Fibroblast of villous mesenchyme (primary cell): ENCODE measurements at regions not wholly inside any gene's neighbourhood (a gene's known extent, or its start where the extent isn't known, plus 50 kb on each side); places are given as distances from the start of the nearest gene placed in this dataset.

Experiments
- DNase-seq: peaks from one replicate; pipeline ENCODE4 v3.0.0-alpha.2; 2010; ENCODE audit warnings: low read depth
- H3K4me3 ChIP-seq: 2 replicates; pipeline ENCODE4 v1.5.1; 2011; ENCODE audit warnings: low read depth, mild to moderate bottlenecking, low read length
- TF ChIP-seq, protein P1 (sequence below): IDR thresholded peaks from 2 replicates; pipeline ENCODE4 v1.5.1; 2012; ENCODE audit warnings: low read depth, mild to moderate bottlenecking, low read length; ENCODE audit not compliant: insufficient read depth

DNA sequence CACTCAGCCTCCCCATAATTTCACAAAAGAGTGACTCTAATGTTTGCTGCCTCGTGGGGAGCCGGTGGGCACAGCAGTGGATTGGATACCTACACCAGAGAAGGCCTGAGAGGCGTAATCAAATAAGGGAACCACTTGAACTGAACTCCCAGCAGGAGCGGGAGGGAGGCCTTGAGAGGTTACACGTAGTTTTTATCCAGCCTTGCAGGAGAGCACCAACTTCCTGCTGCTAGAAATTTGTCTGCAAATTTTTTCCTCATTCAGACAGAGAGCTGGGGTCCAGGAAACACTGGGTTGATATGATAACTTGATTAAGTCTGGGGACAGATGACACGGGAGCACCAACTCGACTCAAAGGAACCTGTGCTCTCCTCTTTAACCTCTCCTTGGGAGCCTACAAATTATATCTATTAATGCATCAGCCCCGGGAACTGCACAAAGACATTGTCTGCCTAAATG, 69.8 kb downstream of the HES1 start:
- TF ChIP-seq, protein P1, sequence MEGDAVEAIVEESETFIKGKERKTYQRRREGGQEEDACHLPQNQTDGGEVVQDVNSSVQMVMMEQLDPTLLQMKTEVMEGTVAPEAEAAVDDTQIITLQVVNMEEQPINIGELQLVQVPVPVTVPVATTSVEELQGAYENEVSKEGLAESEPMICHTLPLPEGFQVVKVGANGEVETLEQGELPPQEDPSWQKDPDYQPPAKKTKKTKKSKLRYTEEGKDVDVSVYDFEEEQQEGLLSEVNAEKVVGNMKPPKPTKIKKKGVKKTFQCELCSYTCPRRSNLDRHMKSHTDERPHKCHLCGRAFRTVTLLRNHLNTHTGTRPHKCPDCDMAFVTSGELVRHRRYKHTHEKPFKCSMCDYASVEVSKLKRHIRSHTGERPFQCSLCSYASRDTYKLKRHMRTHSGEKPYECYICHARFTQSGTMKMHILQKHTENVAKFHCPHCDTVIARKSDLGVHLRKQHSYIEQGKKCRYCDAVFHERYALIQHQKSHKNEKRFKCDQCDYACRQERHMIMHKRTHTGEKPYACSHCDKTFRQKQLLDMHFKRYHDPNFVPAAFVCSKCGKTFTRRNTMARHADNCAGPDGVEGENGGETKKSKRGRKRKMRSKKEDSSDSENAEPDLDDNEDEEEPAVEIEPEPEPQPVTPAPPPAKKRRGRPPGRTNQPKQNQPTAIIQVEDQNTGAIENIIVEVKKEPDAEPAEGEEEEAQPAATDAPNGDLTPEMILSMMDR: no peak
- H3K4me3 ChIP-seq: no peak overlapping the region
- DNase-seq: no peak

DNA sequence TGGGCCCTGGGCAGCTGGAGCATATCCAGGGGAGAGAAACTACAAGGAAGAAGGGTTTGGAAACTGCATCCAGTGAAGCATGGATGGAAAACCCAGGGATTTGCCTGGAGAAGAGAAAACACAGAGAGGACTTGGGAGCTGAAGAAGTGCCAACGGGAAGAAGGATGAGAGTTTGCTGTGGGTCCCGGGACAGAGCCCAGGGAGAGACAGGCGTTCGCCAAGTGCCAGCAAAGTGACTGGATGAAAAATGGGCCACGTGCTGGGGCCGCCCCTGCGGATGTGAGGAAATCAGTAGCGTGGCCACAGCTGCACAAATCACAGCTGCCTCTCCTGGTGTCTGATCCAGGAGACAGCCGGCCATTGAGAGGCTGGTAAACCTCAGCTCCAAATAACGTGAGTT, 70.4 kb downstream of the HES1 start:
- no peak overlapping the region for H3K4me3 ChIP-seq
- TF ChIP-seq, protein P1: no peak
- DNase-seq: peak; percentile 6

DNA sequence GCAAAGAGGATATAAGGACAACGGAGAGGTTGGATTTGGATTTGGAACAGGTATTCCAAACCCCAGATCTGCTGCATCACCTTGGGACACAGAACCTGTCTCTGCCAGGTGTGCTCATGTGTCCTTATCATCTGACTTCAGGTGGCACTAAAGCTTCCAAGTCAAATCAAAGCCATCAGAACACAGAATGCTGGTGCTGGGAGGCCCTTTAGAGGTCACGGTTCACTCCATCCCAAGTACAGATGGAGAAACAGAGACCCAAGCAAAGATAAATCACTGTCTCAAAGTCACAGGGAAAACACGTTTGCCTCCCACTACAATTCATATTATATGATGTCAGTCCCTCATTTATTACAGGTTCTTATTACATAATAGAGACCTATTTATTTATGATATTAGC, 72.8 kb downstream of the HES1 start:
- no peak for DNase-seq
- no peak overlapping the region for H3K4me3 ChIP-seq
- TF ChIP-seq, protein P1: no peak

DNA sequence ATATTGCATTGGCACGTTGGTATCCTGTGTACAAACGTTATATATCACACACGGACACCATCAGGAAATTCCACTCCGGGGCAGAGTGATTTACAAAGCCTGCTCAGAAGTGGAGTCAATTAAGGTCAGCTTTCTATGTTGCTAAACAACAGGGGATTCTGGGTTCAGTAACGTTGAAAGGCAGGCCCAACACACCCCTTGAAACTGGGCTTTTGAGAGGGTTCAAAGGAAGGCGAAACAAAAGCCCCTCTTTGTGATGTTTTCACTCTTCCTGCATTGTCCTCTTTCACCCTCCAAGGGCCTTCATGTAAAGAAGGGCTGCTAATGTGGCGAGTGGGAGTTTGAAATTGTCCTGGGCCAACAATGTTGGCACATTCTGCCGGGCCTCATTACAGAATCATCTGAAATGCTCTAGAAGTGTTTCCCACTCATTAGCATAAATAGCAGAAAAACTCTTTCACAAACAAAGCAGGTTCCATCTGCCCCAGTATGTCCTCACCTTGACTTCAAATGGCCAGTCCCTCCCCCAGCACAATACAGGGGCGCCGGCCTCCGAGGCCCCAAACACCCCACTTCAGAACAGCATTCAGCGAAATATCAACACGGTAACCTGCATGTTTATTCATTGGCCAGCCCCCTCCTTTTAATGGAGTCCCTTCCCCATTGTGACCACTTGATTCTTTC, 76.4 kb downstream of the HES1 start:
- TF ChIP-seq, protein P1: no peak
- DNase-seq: no peak
- H3K4me3 ChIP-seq: no peak overlapping the region

DNA sequence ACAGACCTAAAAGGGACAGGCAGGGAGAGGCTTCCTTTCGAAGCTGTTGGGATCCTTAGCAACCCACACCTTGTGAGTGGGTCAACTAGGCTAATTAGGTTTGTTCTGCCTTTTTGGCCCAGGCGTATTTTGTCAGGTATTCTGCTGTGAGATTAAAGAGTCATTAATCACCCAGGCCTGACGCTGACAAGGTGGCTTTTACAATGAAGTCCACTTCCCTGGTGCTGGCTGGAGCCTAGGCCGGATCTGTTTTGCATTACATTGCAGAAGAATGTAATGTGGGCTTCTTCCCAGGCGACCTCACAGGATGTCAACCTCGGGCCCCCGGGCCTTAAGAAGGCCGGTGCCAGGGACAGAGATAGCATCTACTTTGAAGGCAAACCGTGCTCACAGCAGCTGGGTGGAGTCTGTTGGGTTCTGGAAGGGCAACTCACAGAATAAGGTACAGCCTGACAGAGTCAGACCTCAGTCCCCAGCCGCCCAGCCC, 76.9 kb downstream of the HES1 start:
- TF ChIP-seq, protein P1: no peak
- DNase-seq: no peak
- no peak overlapping the region for H3K4me3 ChIP-seq

DNA sequence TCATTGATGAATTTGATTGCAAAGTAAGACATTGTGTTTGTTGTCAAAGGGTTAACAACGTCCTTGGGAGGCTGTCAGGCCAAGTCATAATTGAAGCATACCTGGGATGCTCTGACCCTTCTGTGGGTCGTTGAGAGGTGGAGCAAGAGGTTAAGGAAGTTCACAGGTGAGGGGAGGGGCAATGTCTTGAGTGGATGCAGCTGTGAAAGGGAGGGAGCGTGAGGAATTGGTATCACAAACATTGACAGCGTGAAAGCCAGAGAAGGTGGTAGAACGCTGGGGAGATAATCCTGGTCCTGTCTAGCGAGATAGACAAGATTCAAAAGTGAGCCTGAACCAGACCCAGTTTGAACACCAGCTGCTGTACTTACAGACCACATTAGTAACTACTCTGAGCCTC, 79.4 kb downstream of the HES1 start:
- no peak for DNase-seq
- no peak overlapping the region for H3K4me3 ChIP-seq
- TF ChIP-seq, protein P1: no peak
